ENCODE measurements at regions not wholly inside any gene's neighbourhood (a gene's known extent, or its start where the extent isn't known, plus 50 kb on each side); places are given as distances from the start of the nearest gene placed in this dataset.
A peak's percentile ranks its signal among the peaks of the same experiment; 100 is the strongest.

- TF ChIP-seq POLR2A (IDR thresholded peaks at IDR 0.05) = no peak
- no peak for TF ChIP-seq CTCF (IDR thresholded peaks at IDR 0.05 in 8 of 11, conservative IDR thresholded peaks at IDR 0.05 in 3 of 11)
- no peak for TF ChIP-seq POLR2AphosphoS5 (IDR thresholded peaks at IDR 0.05)
- H3K4me3 ChIP-seq = no peak overlapping the region
- no peaks in the 10 kb centered on the region for H3K9me3 ChIP-seq
- peaks cover 0 to 3% (median 0%) of the 10 kb centered on the region in 6 donors for H3K4me1 ChIP-seq
- peaks cover 0 to 4% (median 0%) of the 10 kb centered on the region in 7 donors for H3K27me3 ChIP-seq (replicated peaks in 1 of 7)
- no peak for DNase-seq
- H3K36me3 ChIP-seq = no peaks in the 10 kb centered on the region
- intact Hi-C loops (cut with DNase I; ENCODE audit: low total_unique reads) = no loop called here
- 60 to 86% (median 74%) methylated on average over 1 of the region's 1 CpG for WGBS, 5 donors
- no peak overlapping the region for H3K27ac ChIP-seq
Measured at GRCh38 chr15:39506146-39506545, 74.7 kb upstream of the THBS1 start.

GRCh38 chr15:39508536-39508935, 72.3 kb upstream of the THBS1 start:
- Histone ChIP-seq H3K9me3 (no peaks in the 10 kb centered on the region), H3K36me3 (no peaks in the 10 kb centered on the region), H3K4me1 (peaks cover 0 to 13% (median 0%) of the 10 kb centered on the region in 6 donors), H3K4me3 (no peak overlapping the region), H3K27ac (no peak overlapping the region), H3K27me3 (replicated peaks in 1 of 7) (peaks cover 0 to 7% (median 0%) of the 10 kb centered on the region in 7 donors)
- TF ChIP-seq POLR2AphosphoS5 (IDR thresholded peaks at IDR 0.05) (no peak), POLR2A (IDR thresholded peaks at IDR 0.05) (no peak), CTCF (IDR thresholded peaks at IDR 0.05 in 8 of 11, conservative IDR thresholded peaks at IDR 0.05 in 3 of 11) (no peak)
- DNase-seq = no peak
- 58 to 82% (median 67%) methylated on average over 7 of the region's 7 CpGs for WGBS, 5 donors
- intact Hi-C loops (cut with DNase I; ENCODE audit: low total_unique reads) = no loop called here

- no peak for DNase-seq
- no peak overlapping the region for H3K4me3 ChIP-seq
- intact Hi-C loops (cut with DNase I; ENCODE audit: low total_unique reads) = no loop called here
- peaks cover 0 to 13% (median 0%) of the 10 kb centered on the region in 6 donors for H3K4me1 ChIP-seq
- peaks cover 0 to 7% (median 0%) of the 10 kb centered on the region in 7 donors for H3K27me3 ChIP-seq (replicated peaks in 1 of 7)
- no peaks in the 10 kb centered on the region for H3K36me3 ChIP-seq
- peaks cover 0 to 15% (median 10%) of the 10 kb centered on the region in 8 donors for H3K9me3 ChIP-seq
- 77 to 92% (median 90%) methylated on average over 5 to 7 of the region's 7 CpGs for WGBS, 5 donors
- TF ChIP-seq POLR2A (IDR thresholded peaks at IDR 0.05) (no peak), POLR2AphosphoS5 (IDR thresholded peaks at IDR 0.05) (no peak), CTCF (IDR thresholded peaks at IDR 0.05 in 8 of 11, conservative IDR thresholded peaks at IDR 0.05 in 3 of 11) (no peak)
- no peak overlapping the region for H3K27ac ChIP-seq
Measured at GRCh38 chr15:39510001-39510701, 70.7 kb upstream of the THBS1 start.

GRCh38 chr15:39511000-39511915, 69.6 kb upstream of the THBS1 start:
- H3K4me1 ChIP-seq = peaks cover 0 to 13% (median 0%) of the 10 kb centered on the region in 6 donors
- peaks cover 0 to 25% (median 18%) of the 10 kb centered on the region in 8 donors for H3K9me3 ChIP-seq
- no peaks in the 10 kb centered on the region for H3K36me3 ChIP-seq
- H3K4me3 ChIP-seq = no peak overlapping the region
- intact Hi-C loops (cut with DNase I; ENCODE audit: low total_unique reads) = no loop called here
- no peak overlapping the region for H3K27ac ChIP-seq
- no peak for TF ChIP-seq CTCF (IDR thresholded peaks at IDR 0.05 in 8 of 11, conservative IDR thresholded peaks at IDR 0.05 in 3 of 11)
- no peak for TF ChIP-seq POLR2A (IDR thresholded peaks at IDR 0.05)
- peak in 2 of 3 donors; percentile 10 to 14 for TF ChIP-seq POLR2AphosphoS5 (IDR thresholded peaks at IDR 0.05)
- peaks cover 0 to 7% (median 0%) of the 10 kb centered on the region in 7 donors for H3K27me3 ChIP-seq (replicated peaks in 1 of 7)
- WGBS, 5 donors = 62 to 78% (median 66%) methylated on average over 14 of the region's 14 CpGs
- no peak for DNase-seq

Data from spleen (tissue), 11 donors.